ENCODE measurements at regions not wholly inside any gene's neighbourhood (a gene's known extent, or its start where the extent isn't known, plus 50 kb on each side); places are given as distances from the start of the nearest gene placed in this dataset.

- Mint-ChIP-seq H3K4me3 (no peak overlapping the region), H3K27me3 (no peaks in the 10 kb centered on the region), H3K9me3 (peaks cover 4% of the 10 kb centered on the region), H3K4me1 (ENCODE audit: low read depth) (no peaks in the 10 kb centered on the region), H3K36me3 (ENCODE audit: low read depth) (no peaks in the 10 kb centered on the region), H3K27ac (no peak overlapping the region)
- ChIA-PET POLR2A (no interaction called here), CTCF (no interaction called here)
- intact Hi-C loops (cut with micrococcal nuclease) = no loop called here
- no peak for ATAC-seq
- DNase-seq = no peak
- no peak for TF ChIP-seq CTCF (IDR thresholded peaks at IDR 0.05)
These were observed 713.2 kb downstream of the KCNJ2 start for GRCh38 chr17:70882504-70882903.

DNA sequence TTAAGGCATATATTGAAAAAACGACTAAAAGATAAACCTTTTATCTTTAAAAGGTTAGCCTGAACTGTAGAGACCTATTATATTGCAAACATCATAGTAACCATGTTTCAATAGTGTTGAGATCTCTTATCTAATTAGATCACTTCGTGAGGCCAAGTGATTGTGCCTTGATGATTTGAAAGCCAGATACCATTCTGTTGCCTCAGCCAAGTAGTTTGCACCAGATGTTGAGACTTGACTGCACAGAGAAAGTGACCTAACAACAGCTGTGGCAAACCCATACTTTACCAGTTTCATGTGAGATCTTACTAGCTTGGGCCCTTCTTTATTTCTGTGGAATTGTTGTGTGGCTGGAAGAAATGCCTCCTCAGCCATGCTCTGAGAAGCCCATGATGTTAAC is 717.3 kb downstream of the KCNJ2 start:
- Mint-ChIP-seq H3K4me1 (ENCODE audit: low read depth) (no peaks in the 10 kb centered on the region), H3K27ac (no peak overlapping the region), H3K27me3 (no peaks in the 10 kb centered on the region), H3K36me3 (ENCODE audit: low read depth) (no peaks in the 10 kb centered on the region), H3K9me3 (peaks cover 4% of the 10 kb centered on the region), H3K4me3 (no peak overlapping the region)
- intact Hi-C loops (cut with micrococcal nuclease) = no loop called here
- ATAC-seq = no peak
- CTCF ChIA-PET = no interaction called here
- POLR2A ChIA-PET = no interaction called here
- TF ChIP-seq CTCF (IDR thresholded peaks at IDR 0.05) = no peak
- no peak for DNase-seq

- no peaks in the 10 kb centered on the region for H3K36me3 Mint-ChIP-seq (ENCODE audit: low read depth)
- no peaks in the 10 kb centered on the region for H3K9me3 Mint-ChIP-seq
- no peaks in the 10 kb centered on the region for H3K27me3 Mint-ChIP-seq
- ATAC-seq (no peak), DNase-seq (no peak)
- ChIA-PET CTCF (no interaction called here), POLR2A (no interaction called here)
- H3K4me3 Mint-ChIP-seq = no peak overlapping the region
- no peak overlapping the region for H3K27ac Mint-ChIP-seq
- no peaks in the 10 kb centered on the region for H3K4me1 Mint-ChIP-seq (ENCODE audit: low read depth)
- intact Hi-C loops (cut with micrococcal nuclease) = no loop called here
- no peak for TF ChIP-seq CTCF (IDR thresholded peaks at IDR 0.05)
These were observed 719.0 kb downstream of the KCNJ2 start for GRCh38 chr17:70888324-70888723.

GRCh38 chr17:70891306-70891705 is 722.0 kb downstream of the KCNJ2 start:
- DNase-seq (no peak), ATAC-seq (no peak)
- ChIA-PET POLR2A (no interaction called here), CTCF (no interaction called here)
- Mint-ChIP-seq H3K4me1 (ENCODE audit: low read depth) (no peaks in the 10 kb centered on the region), H3K9me3 (peaks cover 1% of the 10 kb centered on the region), H3K27ac (no peak overlapping the region), H3K4me3 (no peak overlapping the region), H3K36me3 (ENCODE audit: low read depth) (no peaks in the 10 kb centered on the region), H3K27me3 (no peaks in the 10 kb centered on the region)
- intact Hi-C loops (cut with micrococcal nuclease) = no loop called here
- no peak for TF ChIP-seq CTCF (IDR thresholded peaks at IDR 0.05)

DNA sequence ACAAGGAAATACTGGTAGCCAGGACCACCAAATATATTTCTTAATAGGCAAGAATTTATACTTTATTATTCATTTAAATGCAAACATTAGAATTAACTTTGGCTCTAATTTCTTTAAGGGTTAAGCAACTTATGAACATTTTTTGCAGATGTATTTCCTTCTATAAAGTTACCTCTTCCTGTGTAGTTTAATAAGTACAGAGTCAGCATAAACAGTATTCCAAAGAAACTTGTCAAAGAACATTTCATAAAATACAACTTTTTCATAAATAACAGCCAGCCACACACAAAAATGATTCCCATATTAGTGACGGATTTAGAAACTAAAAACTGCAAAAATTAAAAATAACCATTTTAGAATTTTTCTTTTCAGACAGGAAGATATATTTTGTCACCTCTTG is 723.2 kb downstream of the KCNJ2 start:
- no peak for ATAC-seq
- Mint-ChIP-seq H3K4me3 (no peak overlapping the region), H3K27me3 (no peaks in the 10 kb centered on the region), H3K27ac (no peak overlapping the region), H3K4me1 (ENCODE audit: low read depth) (no peaks in the 10 kb centered on the region), H3K36me3 (ENCODE audit: low read depth) (no peaks in the 10 kb centered on the region), H3K9me3 (peaks cover 1% of the 10 kb centered on the region)
- DNase-seq = no peak
- TF ChIP-seq CTCF (IDR thresholded peaks at IDR 0.05) = no peak
- intact Hi-C loops (cut with micrococcal nuclease) = no loop called here
- POLR2A ChIA-PET = no interaction called here
- CTCF ChIA-PET = no interaction called here

Measured in activated CD8-positive, alpha-beta T cell treated with anti-CD3 and anti-CD28 coated beads for 36 hours (primary cell).